Pancreas (tissue), 10 donors: ENCODE measurements at regions not wholly inside any gene's neighbourhood (a gene's known extent, or its start where the extent isn't known, plus 50 kb on each side); places are given as distances from the start of the nearest gene placed in this dataset.

Source experiments
- ATAC-seq, 4 donors: fragments of 200-7000 bp; cut with Tn5 transposase; one replicate each; pipeline versions ENCODE4 v1.8.0 to v1.9.1; 2020; ENCODE audit warnings: mild to moderate bottlenecking in 4 of 4, moderate library complexity in 4 of 4
- DNase-seq, 6 donors: peaks; one replicate each; pipeline ENCODE4 v3.0.0-alpha.2; 2020
- FAIRE-seq: peaks from 2 replicates; lab custom pipeline; 2012; peaks lifted over from hg19 to GRCh38; lab: Jason Lieb, UNC
- H3K27ac ChIP-seq, 4 donors: fragments of 200-600 bp; sonication (generic); 1 replicate in 3 of 4; 2 replicates in 1 of 4; pipeline versions ENCODE4 v1.5.0 to v1.8.0; 2020
- H3K27me3 ChIP-seq, 4 donors: fragments of 200-600 bp; one replicate each; pipeline ENCODE4 v1.8.0; 2021
- H3K36me3 ChIP-seq, 3 donors: fragments of 200-600 bp; sonication (generic) in 1 of 3; one replicate each; pipeline versions ENCODE4 v1.5.0 to v1.8.0; 2020 to 2021
- H3K4me1 ChIP-seq, 3 donors: fragments of 200-600 bp; one replicate each; pipeline ENCODE4 v1.8.0; 2021
- H3K4me3 ChIP-seq, 4 donors: fragments of 200-600 bp; sonication (generic) in 2 of 4; one replicate each; pipeline versions ENCODE4 v1.5.0 to v1.8.0; 2020 to 2021
- H3K9me3 ChIP-seq, 4 donors: fragments of 200-600 bp; one replicate each; pipeline ENCODE4 v1.8.0; 2021
- WGBS, 2 donors: extraction: QIAGEN DNeasy Blood & Tissue Kit; methylation state at CpG; one replicate each; pipeline ENCODE4 v1.1.7; 2013; 5-methylcytosine and 5-hydroxymethylcytosine counted together
- intact Hi-C, 3 donors: fragments of 100-400 bp; cut with DNase I; formaldehyde crosslinking; loops; one replicate each; pipeline versions ENCODE4 v1.11.1 to v1.14.2; 2022
- TF ChIP-seq, protein P1 (sequence below), 4 donors: fragments of 200-600 bp; sonication (generic) in 3 of 4; IDR thresholded peaks; one replicate each; pipeline versions ENCODE4 v1.5.0 to v1.8.0; 2021; ENCODE audit warnings: antibody characterized with exemption in 4 of 4
- donor health status: healthy with polysubstance abuse.
- donor health status: DM: no; HTN: no; CAD: no; lungs with moderate emphysema.
- donor health status: DM: no; HTN: no; CAD: no.
- donor health status: control.
- donor health status: control.
- donor health status: Bipolar disorder and iron deficiency.
- donor health status: DM: yes; HTN: yes; CAD: no.
- donor health status: DM: no; HTN: no; CAD: no.
- donor health status: DM: no; HTN: no; CAD: no.
- donor health status: DM: yes; HTN: yes; CAD: no.

DNA sequence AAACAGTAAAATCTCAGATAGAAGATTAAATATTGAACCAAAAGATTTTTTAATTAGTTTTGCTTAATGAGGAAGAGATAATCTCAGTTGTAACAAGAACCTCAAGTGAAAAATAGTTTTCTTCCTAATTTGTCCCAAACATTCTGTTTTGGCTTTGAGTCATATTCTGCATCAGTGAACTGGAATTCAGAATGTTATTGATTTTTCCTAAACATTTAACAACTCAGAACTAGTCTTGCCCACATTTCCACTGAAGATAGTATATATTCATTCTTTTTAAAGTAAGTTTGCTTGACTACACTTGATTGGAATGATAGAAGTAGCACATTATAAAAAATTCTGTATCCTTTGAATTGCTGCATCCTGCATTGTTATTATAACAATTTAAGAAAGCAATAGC, 85.7 kb upstream of the UGP2 start:
- ATAC-seq (no peak), FAIRE-seq (no peak), DNase-seq (no peak)
- TF ChIP-seq, protein P1, sequence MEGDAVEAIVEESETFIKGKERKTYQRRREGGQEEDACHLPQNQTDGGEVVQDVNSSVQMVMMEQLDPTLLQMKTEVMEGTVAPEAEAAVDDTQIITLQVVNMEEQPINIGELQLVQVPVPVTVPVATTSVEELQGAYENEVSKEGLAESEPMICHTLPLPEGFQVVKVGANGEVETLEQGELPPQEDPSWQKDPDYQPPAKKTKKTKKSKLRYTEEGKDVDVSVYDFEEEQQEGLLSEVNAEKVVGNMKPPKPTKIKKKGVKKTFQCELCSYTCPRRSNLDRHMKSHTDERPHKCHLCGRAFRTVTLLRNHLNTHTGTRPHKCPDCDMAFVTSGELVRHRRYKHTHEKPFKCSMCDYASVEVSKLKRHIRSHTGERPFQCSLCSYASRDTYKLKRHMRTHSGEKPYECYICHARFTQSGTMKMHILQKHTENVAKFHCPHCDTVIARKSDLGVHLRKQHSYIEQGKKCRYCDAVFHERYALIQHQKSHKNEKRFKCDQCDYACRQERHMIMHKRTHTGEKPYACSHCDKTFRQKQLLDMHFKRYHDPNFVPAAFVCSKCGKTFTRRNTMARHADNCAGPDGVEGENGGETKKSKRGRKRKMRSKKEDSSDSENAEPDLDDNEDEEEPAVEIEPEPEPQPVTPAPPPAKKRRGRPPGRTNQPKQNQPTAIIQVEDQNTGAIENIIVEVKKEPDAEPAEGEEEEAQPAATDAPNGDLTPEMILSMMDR (IDR thresholded peaks at IDR 0.05): no peak
- Histone ChIP-seq H3K27me3 (no peaks in the 10 kb centered on the region), H3K9me3 (no peaks in the 10 kb centered on the region), H3K36me3 (no peaks in the 10 kb centered on the region), H3K4me1 (no peaks in the 10 kb centered on the region), H3K4me3 (no peak overlapping the region), H3K27ac (no peak overlapping the region)
- intact Hi-C loops: no loop called here

- no peak for ATAC-seq
- Histone ChIP-seq H3K9me3 (no peaks in the 10 kb centered on the region), H3K27ac (no peak overlapping the region), H3K27me3 (no peaks in the 10 kb centered on the region), H3K36me3 (no peaks in the 10 kb centered on the region), H3K4me1 (no peaks in the 10 kb centered on the region), H3K4me3 (no peak overlapping the region)
- FAIRE-seq: no peak
- TF ChIP-seq, protein P1 (IDR thresholded peaks at IDR 0.05): no peak
- intact Hi-C loops: no loop called here
- no peak for DNase-seq
- 70% methylated on average over 4 of the region's 4 CpGs for WGBS, 2 donors
Observed at GRCh38 chr2:63763391-63763941, 78.2 kb upstream of the UGP2 start.

GRCh38 chr2:63764630-63765029, 77.1 kb upstream of the UGP2 start:
- Histone ChIP-seq H3K9me3 (no peaks in the 10 kb centered on the region), H3K27ac (no peak overlapping the region), H3K4me3 (no peak overlapping the region), H3K27me3 (no peaks in the 10 kb centered on the region), H3K4me1 (no peaks in the 10 kb centered on the region), H3K36me3 (no peaks in the 10 kb centered on the region)
- 63 to 69% methylated on average over 2 of the region's 2 CpGs for WGBS, 2 donors
- TF ChIP-seq, protein P1 (IDR thresholded peaks at IDR 0.05): no peak
- FAIRE-seq (no peak), ATAC-seq (no peak), DNase-seq (no peak)
- intact Hi-C loops: no loop called here

- ATAC-seq (no peak), DNase-seq (no peak)
- TF ChIP-seq, protein P1 (IDR thresholded peaks at IDR 0.05): no peak
Observed at GRCh38 chr2:63765117-63765516, 76.6 kb upstream of the UGP2 start.

GRCh38 chr2:63767307-63767706, 74.4 kb upstream of the UGP2 start:
- H3K4me3 ChIP-seq: no peak overlapping the region
- intact Hi-C loops: no loop called here
- H3K27me3 ChIP-seq: no peaks in the 10 kb centered on the region
- FAIRE-seq (no peak), DNase-seq (no peak), ATAC-seq (no peak)
- WGBS, 2 donors: 82 to 93% methylated on average over 1 of the region's 1 CpG
- TF ChIP-seq, protein P1 (IDR thresholded peaks at IDR 0.05): no peak
- H3K27ac ChIP-seq: no peak overlapping the region
- H3K36me3 ChIP-seq: no peaks in the 10 kb centered on the region
- H3K4me1 ChIP-seq: no peaks in the 10 kb centered on the region
- no peaks in the 10 kb centered on the region for H3K9me3 ChIP-seq

More at GRCh38 chr2:63765117-63765516, 76.6 kb upstream of the UGP2 start:
- Histone ChIP-seq H3K9me3 (no peaks in the 10 kb centered on the region), H3K4me3 (no peak overlapping the region), H3K27ac (no peak overlapping the region), H3K36me3 (no peaks in the 10 kb centered on the region), H3K4me1 (no peaks in the 10 kb centered on the region), H3K27me3 (no peaks in the 10 kb centered on the region)
- no peak for FAIRE-seq
- WGBS, 2 donors: 90 to 91% methylated on average over 2 of the region's 2 CpGs
- intact Hi-C loops: no loop called here
